Keratinocyte (primary cell): ENCODE measurements at regions not wholly inside any gene's neighbourhood (a gene's known extent, or its start where the extent isn't known, plus 50 kb on each side); places are given as distances from the start of the nearest gene placed in this dataset.

Experiments used
- DNase-seq: peaks from one replicate; pipeline ENCODE4 v3.0.0-alpha.2; 2011; ENCODE audit warnings: low read depth, missing footprints, low spot score
- FAIRE-seq: peaks from 2 replicates; lab custom pipeline; 2011; peaks lifted over from hg19 to GRCh38; lab: Jason Lieb, UNC
- H2AFZ ChIP-seq: 2 replicates; pipeline ENCODE4 v1.6.0; 2012; ENCODE audit warnings: low read length, control low read depth, inconsistent platforms; ENCODE audit not compliant: control insufficient read depth
- H3K27ac ChIP-seq: 2 replicates; pipeline ENCODE4 v1.5.1; 2011; ENCODE audit warnings: low read length; ENCODE audit not compliant: control insufficient read depth, insufficient read depth
- H3K27me3 ChIP-seq: 3 replicates; pipeline ENCODE4 v1.6.0; 2011; ENCODE audit warnings: low read length; ENCODE audit not compliant: control insufficient read depth, insufficient read depth; ENCODE audit errors: extremely low read depth
- H3K36me3 ChIP-seq, 2 experiments: 2 replicates in 1 of 2; 3 replicates in 1 of 2; pipeline ENCODE4 v1.5.1; 2011; ENCODE audit warnings: low read length in 2 of 2, mild to moderate bottlenecking in 1 of 2; ENCODE audit not compliant: control insufficient read depth in 2 of 2, insufficient read depth in 2 of 2; ENCODE audit errors: extremely low read depth in 1 of 2
- H3K4me1 ChIP-seq: 3 replicates; pipeline ENCODE4 v1.5.1; 2011; ENCODE audit warnings: low read length; ENCODE audit not compliant: control insufficient read depth, insufficient read depth; ENCODE audit errors: extremely low read depth
- H3K4me2 ChIP-seq: 3 replicates; pipeline ENCODE4 v1.6.0; 2011; ENCODE audit warnings: low read depth, low read length; ENCODE audit not compliant: control insufficient read depth, insufficient read depth; ENCODE audit errors: extremely low read depth
- H3K4me3 ChIP-seq, 3 experiments: fragments of 200-600 bp in 1 of 3; sonication (generic) in 1 of 3; 2 replicates in 2 of 3; 3 replicates in 1 of 3; pipeline ENCODE4 v1.5.1; 2011 to 2016; ENCODE audit warnings: low read length in 3 of 3, mild to moderate bottlenecking in 3 of 3, control low read depth in 2 of 3, inconsistent platforms in 1 of 3, low read depth in 1 of 3, mixed read lengths in 1 of 3, mixed run types in 1 of 3, moderate library complexity in 1 of 3; ENCODE audit not compliant: control insufficient read depth in 2 of 3, insufficient read depth in 2 of 3; ENCODE audit errors: extremely low read depth in 1 of 3
- H3K79me2 ChIP-seq: 2 replicates; pipeline ENCODE4 v1.6.0; 2012; ENCODE audit warnings: low read length; ENCODE audit not compliant: control insufficient read depth, insufficient read depth
- H3K9ac ChIP-seq: 3 replicates; pipeline ENCODE4 v1.6.0; 2011; ENCODE audit warnings: low read length; ENCODE audit not compliant: control insufficient read depth, insufficient read depth; ENCODE audit errors: extremely low read depth
- H3K9me1 ChIP-seq: 3 replicates; pipeline ENCODE4 v1.6.0; 2011; ENCODE audit warnings: low read length; ENCODE audit not compliant: control insufficient read depth, insufficient read depth; ENCODE audit errors: extremely low read depth
- H3K9me3 ChIP-seq: 2 replicates; pipeline ENCODE4 v1.5.1; 2012; ENCODE audit warnings: low read depth, low read length; ENCODE audit not compliant: control insufficient read depth
- H4K20me1 ChIP-seq: 3 replicates; pipeline ENCODE4 v1.6.0; 2011; ENCODE audit warnings: low read length; ENCODE audit not compliant: control insufficient read depth, insufficient read depth; ENCODE audit errors: extremely low read depth
- EZH2 ChIP-seq: IDR thresholded peaks from one replicate; pipeline ENCODE4 v1.6.1; 2012; ENCODE audit warnings: inconsistent platforms, mild to moderate bottlenecking, low read length, moderate library complexity
- dilution Hi-C: fragments of 300-500 bp; cut with MboI; formaldehyde crosslinking; loops from one replicate; pipeline ENCODE4 v1.7.0; 2020; ENCODE audit warnings: low sequenced_read_pairs; ENCODE audit not compliant: extremely low pct_ligation_motif_present
- TF ChIP-seq, protein P1 (sequence below), 3 experiments: IDR thresholded peaks in 1 of 3; conservative IDR thresholded peaks in 1 of 3; optimal IDR thresholded peaks in 1 of 3; 2 replicates in 2 of 3; 3 replicates in 1 of 3; pipeline versions ENCODE3 to v1.5.1; 2011; ENCODE audit warnings: low read length in 3 of 3, mild to moderate bottlenecking in 3 of 3, moderate library complexity in 2 of 3, control low read depth in 1 of 3, inconsistent platforms in 1 of 3; ENCODE audit not compliant: insufficient read depth in 2 of 3; ENCODE audit errors: extremely low read depth in 1 of 3

GRCh38 chr6:79302341-79302740 is 67.9 kb upstream of the HMGN3 start:
- Histone ChIP-seq H3K4me2 (peak overlapping the region; percentile 47), H4K20me1 (no peaks in the 10 kb centered on the region), H3K9ac (no peak overlapping the region), H3K9me1 (no peaks in the 10 kb centered on the region), H3K36me3 (no peaks in the 10 kb centered on the region), H3K4me3 (no peak overlapping the region), H3K4me1 (peaks cover 26% of the 10 kb centered on the region), H3K27ac (peak overlapping the region; percentile 2), H2AFZ (no peak overlapping the region), H3K79me2 (no peaks in the 10 kb centered on the region), H3K27me3 (no peaks in the 10 kb centered on the region), H3K9me3 (no peaks in the 10 kb centered on the region)
- no peak for TF ChIP-seq EZH2
- TF ChIP-seq, protein P1, sequence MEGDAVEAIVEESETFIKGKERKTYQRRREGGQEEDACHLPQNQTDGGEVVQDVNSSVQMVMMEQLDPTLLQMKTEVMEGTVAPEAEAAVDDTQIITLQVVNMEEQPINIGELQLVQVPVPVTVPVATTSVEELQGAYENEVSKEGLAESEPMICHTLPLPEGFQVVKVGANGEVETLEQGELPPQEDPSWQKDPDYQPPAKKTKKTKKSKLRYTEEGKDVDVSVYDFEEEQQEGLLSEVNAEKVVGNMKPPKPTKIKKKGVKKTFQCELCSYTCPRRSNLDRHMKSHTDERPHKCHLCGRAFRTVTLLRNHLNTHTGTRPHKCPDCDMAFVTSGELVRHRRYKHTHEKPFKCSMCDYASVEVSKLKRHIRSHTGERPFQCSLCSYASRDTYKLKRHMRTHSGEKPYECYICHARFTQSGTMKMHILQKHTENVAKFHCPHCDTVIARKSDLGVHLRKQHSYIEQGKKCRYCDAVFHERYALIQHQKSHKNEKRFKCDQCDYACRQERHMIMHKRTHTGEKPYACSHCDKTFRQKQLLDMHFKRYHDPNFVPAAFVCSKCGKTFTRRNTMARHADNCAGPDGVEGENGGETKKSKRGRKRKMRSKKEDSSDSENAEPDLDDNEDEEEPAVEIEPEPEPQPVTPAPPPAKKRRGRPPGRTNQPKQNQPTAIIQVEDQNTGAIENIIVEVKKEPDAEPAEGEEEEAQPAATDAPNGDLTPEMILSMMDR (optimal IDR thresholded peaks at IDR 0.05 in 1 of 3, IDR thresholded peaks at IDR 0.05 in 1 of 3, conservative IDR thresholded peaks at IDR 0.05 in 1 of 3; ENCODE audit: extremely low read depth in 1 of 3, insufficient read depth in 2 of 3, low read length in 3 of 3): no peak
- peak; percentile 86 for FAIRE-seq
- dilution Hi-C loops: no loop called here
- peak; percentile 21 for DNase-seq

- Histone ChIP-seq H3K27ac (peak overlapping the region; percentile 54), H3K36me3 (no peaks in the 10 kb centered on the region), H3K4me1 (peaks cover 23% of the 10 kb centered on the region), H3K9me1 (no peaks in the 10 kb centered on the region), H3K4me2 (peak overlapping the region; percentile 41), H2AFZ (peak overlapping the region; percentile 21), H3K79me2 (no peaks in the 10 kb centered on the region), H3K27me3 (no peaks in the 10 kb centered on the region), H4K20me1 (no peaks in the 10 kb centered on the region), H3K9ac (no peak overlapping the region), H3K9me3 (no peaks in the 10 kb centered on the region), H3K4me3 (no peak overlapping the region)
- FAIRE-seq (peak; percentile 78), DNase-seq (peak; percentile 26)
- no peak for TF ChIP-seq EZH2
- TF ChIP-seq, protein P1 (optimal IDR thresholded peaks at IDR 0.05 in 1 of 3, IDR thresholded peaks at IDR 0.05 in 1 of 3, conservative IDR thresholded peaks at IDR 0.05 in 1 of 3; ENCODE audit: extremely low read depth in 1 of 3, insufficient read depth in 2 of 3, low read length in 3 of 3): no peak
- dilution Hi-C loops: no loop called here
These were observed 66.8 kb upstream of the HMGN3 start for GRCh38 chr6:79301290-79301689.
